AG10803 (cell line): ENCODE measurements at regions not wholly inside any gene's neighbourhood (a gene's known extent, or its start where the extent isn't known, plus 50 kb on each side); places are given as distances from the start of the nearest gene placed in this dataset.

Source experiments
- DNase-seq: peaks from one replicate; pipeline ENCODE4 v3.0.0; 2010; ENCODE audit warnings: low read depth
- H3K4me3 ChIP-seq: 2 replicates; pipeline ENCODE4 v1.5.1; 2011; ENCODE audit warnings: mild to moderate bottlenecking, low read length, control low read depth
- CTCF ChIP-seq: conservative IDR thresholded peaks from 2 replicates; pipeline ENCODE4 v1.5.1; 2011; ENCODE audit warnings: mild to moderate bottlenecking, low read length, control low read depth, inconsistent platforms

- no peak for DNase-seq
- H3K4me3 ChIP-seq = no peak overlapping the region
- no peak for TF ChIP-seq CTCF
Measured at GRCh38 chr12:85569261-85569660, 266.9 kb downstream of the RASSF9 start.

GRCh38 chr12:85572956-85573355 lies 263.3 kb downstream of the RASSF9 start:
- TF ChIP-seq CTCF = no peak
- DNase-seq = peak; percentile 24
- H3K4me3 ChIP-seq = no peak overlapping the region

GRCh38 chr12:85573635-85574214 lies 262.5 kb downstream of the RASSF9 start:
- TF ChIP-seq CTCF = no peak
- DNase-seq = no peak
- no peak overlapping the region for H3K4me3 ChIP-seq

GRCh38 chr12:85574291-85574690 lies 261.9 kb downstream of the RASSF9 start:
- TF ChIP-seq CTCF = no peak

GRCh38 chr12:85575120-85576096 lies 260.8 kb downstream of the RASSF9 start:
- H3K4me3 ChIP-seq = no peak overlapping the region
- TF ChIP-seq CTCF = peak; percentile 87
- DNase-seq = peak; percentile 60

More at GRCh38 chr12:85574291-85574690, 261.9 kb downstream of the RASSF9 start:
- no peak overlapping the region for H3K4me3 ChIP-seq
- DNase-seq = no peak

GRCh38 chr12:85580562-85581168 lies 255.5 kb downstream of the RASSF9 start:
- DNase-seq = no peak
- no peak overlapping the region for H3K4me3 ChIP-seq
- TF ChIP-seq CTCF = no peak
